GM21381 (cell line): ENCODE measurements at regions not wholly inside any gene's neighbourhood (a gene's known extent, or its start where the extent isn't known, plus 50 kb on each side); places are given as distances from the start of the nearest gene placed in this dataset.

ENCODE experiments used
- ATAC-seq: cut with Tn5 transposase; IDR thresholded peaks from one replicate; pipeline ENCODE4 v1.9.1; 2021; ENCODE audit warnings: mild to moderate bottlenecking, moderate library complexity; ENCODE audit not compliant: unreplicated experiment

- ATAC-seq: no peak
Observed at GRCh38 chr7:22566176-22566575, 66.2 kb upstream of the STEAP1B start.

GRCh38 chr7:22565315-22565811, 65.4 kb upstream of the STEAP1B start:
- ATAC-seq: peak; percentile 36

GRCh38 chr7:22564511-22565045, 64.6 kb upstream of the STEAP1B start:
- no peak for ATAC-seq

- ATAC-seq: no peak
Observed at GRCh38 chr7:22563621-22564241, 63.7 kb upstream of the STEAP1B start.

- no peak for ATAC-seq
Observed at GRCh38 chr7:22563032-22563501, 63.1 kb upstream of the STEAP1B start.

- peak; percentile 36 for ATAC-seq
Observed at GRCh38 chr7:22561895-22562593, 62.1 kb upstream of the STEAP1B start.

- no peak for ATAC-seq
Observed at GRCh38 chr7:22561321-22561811, 61.4 kb upstream of the STEAP1B start.

- ATAC-seq: peak; percentile 43
Observed at GRCh38 chr7:22559829-22560489, 60.0 kb upstream of the STEAP1B start.

- no peak for ATAC-seq
Observed at GRCh38 chr7:22557167-22557566, 57.2 kb upstream of the STEAP1B start.

GRCh38 chr7:22555476-22555875, 55.5 kb upstream of the STEAP1B start:
- no peak for ATAC-seq

- no peak for ATAC-seq
Observed at GRCh38 chr7:22554184-22554583, 54.2 kb upstream of the STEAP1B start.

GRCh38 chr7:22551768-22552513, 52.0 kb upstream of the STEAP1B start:
- peak; percentile 71 for ATAC-seq

- no peak for ATAC-seq
Observed at GRCh38 chr7:22550514-22551030, 50.6 kb upstream of the STEAP1B start.

GRCh38 chr7:22549667-22550513, 49.9 kb upstream of the STEAP1B start:
- no peak for ATAC-seq
